Glutamatergic neuron (in vitro differentiated cells): ENCODE measurements at regions not wholly inside any gene's neighbourhood (a gene's known extent, or its start where the extent isn't known, plus 50 kb on each side); places are given as distances from the start of the nearest gene placed in this dataset.

Source experiments
- DNase-seq: peaks from one replicate; pipeline ENCODE4 v3.0.0; 2022
- H3K27ac Mint-ChIP-seq: one replicate; pipeline ENCODE4 v1.8.0; 2020; ENCODE audit warnings: mild to moderate bottlenecking, mixed read lengths, inconsistent platforms; ENCODE audit not compliant: unreplicated experiment
- H3K27me3 Mint-ChIP-seq: one replicate; pipeline ENCODE4 v1.8.0; 2020; ENCODE audit warnings: mild to moderate bottlenecking, moderate library complexity, mixed read lengths, inconsistent platforms; ENCODE audit not compliant: unreplicated experiment
- H3K36me3 Mint-ChIP-seq: one replicate; pipeline ENCODE4 v1.8.0; 2020; ENCODE audit warnings: mild to moderate bottlenecking, mixed read lengths, inconsistent platforms; ENCODE audit not compliant: unreplicated experiment
- H3K4me1 Mint-ChIP-seq: one replicate; pipeline ENCODE4 v1.8.0; 2020; ENCODE audit warnings: mild to moderate bottlenecking, low read depth, mixed read lengths, inconsistent platforms; ENCODE audit not compliant: unreplicated experiment
- H3K4me3 Mint-ChIP-seq: one replicate; pipeline ENCODE4 v1.8.0; 2020; ENCODE audit warnings: mild to moderate bottlenecking, mixed read lengths, inconsistent platforms; ENCODE audit not compliant: unreplicated experiment
- H3K9me3 Mint-ChIP-seq: one replicate; pipeline ENCODE4 v1.8.0; 2020; ENCODE audit warnings: mild to moderate bottlenecking, moderate library complexity, mixed read lengths, inconsistent platforms; ENCODE audit not compliant: unreplicated experiment
- TF ChIP-seq, protein P1 (sequence below): fragments of 200-600 bp; sonication (generic); IDR thresholded peaks from one replicate; pipeline ENCODE4 v1.5.0; 2021; ENCODE audit not compliant: partially characterized antibody, unreplicated experiment

DNA sequence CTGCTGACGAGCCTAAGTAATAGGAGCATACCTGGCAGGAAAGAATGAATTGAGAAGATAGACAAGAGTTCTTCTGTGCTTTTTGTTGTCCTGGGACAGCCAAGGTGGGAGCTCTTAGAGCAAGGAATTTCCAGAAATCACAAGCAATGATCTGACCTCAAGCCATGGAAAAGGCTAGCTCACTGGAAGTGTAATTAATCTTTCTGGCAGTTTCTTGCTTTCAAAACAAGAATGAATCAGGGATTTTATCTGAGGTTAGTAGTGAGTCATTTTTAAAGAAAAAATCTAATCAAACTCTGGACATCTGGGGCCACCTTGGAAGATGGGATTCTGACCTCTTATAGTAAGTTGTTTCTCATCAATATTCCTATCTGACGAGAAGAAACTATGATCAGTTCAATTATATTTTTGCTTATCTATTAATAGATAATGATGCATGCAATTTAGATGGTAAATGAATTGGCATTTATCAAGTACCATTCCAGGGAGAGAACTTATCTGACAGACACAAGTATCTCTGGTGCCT lies 98.0 kb downstream of the ADCYAP1 start:
- Mint-ChIP-seq H3K4me3 (no peak overlapping the region), H3K36me3 (peaks cover 4% of the 10 kb centered on the region), H3K27ac (no peak overlapping the region), H3K27me3 (no peaks in the 10 kb centered on the region), H3K9me3 (peaks cover 4% of the 10 kb centered on the region), H3K4me1 (peaks cover 12% of the 10 kb centered on the region)
- TF ChIP-seq, protein P1, sequence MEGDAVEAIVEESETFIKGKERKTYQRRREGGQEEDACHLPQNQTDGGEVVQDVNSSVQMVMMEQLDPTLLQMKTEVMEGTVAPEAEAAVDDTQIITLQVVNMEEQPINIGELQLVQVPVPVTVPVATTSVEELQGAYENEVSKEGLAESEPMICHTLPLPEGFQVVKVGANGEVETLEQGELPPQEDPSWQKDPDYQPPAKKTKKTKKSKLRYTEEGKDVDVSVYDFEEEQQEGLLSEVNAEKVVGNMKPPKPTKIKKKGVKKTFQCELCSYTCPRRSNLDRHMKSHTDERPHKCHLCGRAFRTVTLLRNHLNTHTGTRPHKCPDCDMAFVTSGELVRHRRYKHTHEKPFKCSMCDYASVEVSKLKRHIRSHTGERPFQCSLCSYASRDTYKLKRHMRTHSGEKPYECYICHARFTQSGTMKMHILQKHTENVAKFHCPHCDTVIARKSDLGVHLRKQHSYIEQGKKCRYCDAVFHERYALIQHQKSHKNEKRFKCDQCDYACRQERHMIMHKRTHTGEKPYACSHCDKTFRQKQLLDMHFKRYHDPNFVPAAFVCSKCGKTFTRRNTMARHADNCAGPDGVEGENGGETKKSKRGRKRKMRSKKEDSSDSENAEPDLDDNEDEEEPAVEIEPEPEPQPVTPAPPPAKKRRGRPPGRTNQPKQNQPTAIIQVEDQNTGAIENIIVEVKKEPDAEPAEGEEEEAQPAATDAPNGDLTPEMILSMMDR: no peak
- no peak for DNase-seq

- H3K27ac Mint-ChIP-seq: no peak overlapping the region
- H3K27me3 Mint-ChIP-seq: no peaks in the 10 kb centered on the region
- TF ChIP-seq, protein P1: no peak
- peaks cover 13% of the 10 kb centered on the region for H3K4me1 Mint-ChIP-seq
- DNase-seq: no peak
- no peak overlapping the region for H3K4me3 Mint-ChIP-seq
- peaks cover 4% of the 10 kb centered on the region for H3K36me3 Mint-ChIP-seq
- H3K9me3 Mint-ChIP-seq: peaks cover 5% of the 10 kb centered on the region
Observed at GRCh38 chr18:1003499-1003898, 98.8 kb downstream of the ADCYAP1 start.

- H3K27ac Mint-ChIP-seq: no peak overlapping the region
- peaks cover 1% of the 10 kb centered on the region for H3K27me3 Mint-ChIP-seq
- peaks cover 5% of the 10 kb centered on the region for H3K4me1 Mint-ChIP-seq
- TF ChIP-seq, protein P1: no peak
- DNase-seq: no peak
- peaks cover 4% of the 10 kb centered on the region for H3K36me3 Mint-ChIP-seq
- H3K9me3 Mint-ChIP-seq: peaks cover 5% of the 10 kb centered on the region
- H3K4me3 Mint-ChIP-seq: no peak overlapping the region
Observed at GRCh38 chr18:1006304-1006703, 101.6 kb downstream of the ADCYAP1 start.

DNA sequence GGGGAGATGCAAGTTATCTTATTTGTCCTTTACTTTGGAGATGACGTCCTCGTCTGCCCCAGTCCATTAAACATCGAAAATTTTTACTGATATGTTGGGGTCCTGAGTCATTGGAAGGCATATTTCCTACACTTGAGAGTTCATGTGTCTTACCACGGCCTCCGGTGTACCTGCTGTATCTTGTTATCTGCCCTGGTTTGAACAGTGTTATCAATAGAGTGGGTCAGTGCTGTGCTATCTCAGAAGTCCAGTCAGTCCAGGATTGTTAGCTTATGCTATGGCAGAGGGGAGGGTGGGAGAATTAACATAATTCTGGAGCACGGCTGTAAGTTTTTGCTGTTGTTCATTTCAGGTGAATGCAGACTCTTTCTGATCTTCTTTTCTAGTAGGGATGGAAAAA lies 102.3 kb downstream of the ADCYAP1 start:
- Mint-ChIP-seq H3K4me1 (peaks cover 5% of the 10 kb centered on the region), H3K36me3 (peaks cover 4% of the 10 kb centered on the region), H3K9me3 (peaks cover 5% of the 10 kb centered on the region), H3K4me3 (no peak overlapping the region), H3K27ac (no peak overlapping the region), H3K27me3 (peaks cover 1% of the 10 kb centered on the region)
- DNase-seq: no peak
- TF ChIP-seq, protein P1: no peak

DNA sequence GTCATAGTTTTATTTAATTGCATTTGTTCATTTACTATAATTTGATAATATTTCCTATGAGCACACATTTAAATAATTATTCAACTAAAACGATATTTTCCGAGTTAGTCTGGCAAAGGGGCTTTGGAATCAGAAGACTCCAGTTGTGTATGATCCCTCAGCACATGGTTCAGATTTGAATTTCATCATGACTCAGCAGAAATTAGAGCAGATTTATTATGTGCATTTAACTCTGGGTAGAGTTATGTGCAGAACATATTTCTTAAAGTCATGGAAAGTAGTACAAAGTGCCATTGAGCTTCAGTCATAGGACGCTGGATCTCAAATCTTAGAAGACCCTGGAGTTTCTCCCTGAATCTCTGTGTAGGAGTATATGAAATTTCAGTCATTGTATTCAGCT lies 106.7 kb downstream of the ADCYAP1 start:
- DNase-seq: no peak
- peaks cover 24% of the 10 kb centered on the region for H3K4me1 Mint-ChIP-seq
- no peak overlapping the region for H3K4me3 Mint-ChIP-seq
- TF ChIP-seq, protein P1: no peak
- H3K36me3 Mint-ChIP-seq: no peaks in the 10 kb centered on the region
- H3K27ac Mint-ChIP-seq: no peak overlapping the region
- H3K9me3 Mint-ChIP-seq: peaks cover 17% of the 10 kb centered on the region
- peaks cover 4% of the 10 kb centered on the region for H3K27me3 Mint-ChIP-seq
